22Rv1 (cell line): ENCODE measurements at regions not wholly inside any gene's neighbourhood (a gene's known extent, or its start where the extent isn't known, plus 50 kb on each side); places are given as distances from the start of the nearest gene placed in this dataset.

Experiments
- H3K27ac ChIP-seq: fragments of 450-650 bp; 2 replicates; pipeline ENCODE4 v1.5.1; 2017
- ZFX ChIP-seq: fragments of 450-650 bp; IDR thresholded peaks from 2 replicates; pipeline ENCODE4 v1.6.1; 2017; ENCODE audit warnings: antibody characterized with exemption, borderline replicate concordance
- TF ChIP-seq, protein P1 (sequence below): fragments of 450-650 bp; IDR thresholded peaks from 2 replicates; pipeline ENCODE4 v1.5.1; 2017; ENCODE audit warnings: mild to moderate bottlenecking

DNA sequence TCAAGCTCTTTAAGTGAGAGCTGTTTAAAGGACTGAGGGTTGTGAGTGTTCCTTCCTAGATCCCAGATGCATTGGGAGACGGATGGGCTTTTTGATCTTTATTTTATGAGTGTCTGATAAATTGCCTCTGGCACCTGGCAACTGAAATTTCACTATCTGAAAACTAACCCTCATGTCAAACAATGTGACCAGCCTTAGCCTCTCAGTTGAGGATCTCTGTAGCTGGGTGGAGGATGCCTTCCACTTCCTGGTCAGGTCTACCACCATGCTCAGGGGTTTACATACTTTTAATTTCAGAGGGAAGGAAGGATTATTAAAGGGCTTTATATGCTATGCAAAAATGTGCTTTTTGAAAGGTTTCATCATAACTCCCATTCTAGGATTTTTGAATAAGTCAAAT is 70.5 kb upstream of the NT5C1B start:
- no peak for TF ChIP-seq ZFX
- TF ChIP-seq, protein P1, sequence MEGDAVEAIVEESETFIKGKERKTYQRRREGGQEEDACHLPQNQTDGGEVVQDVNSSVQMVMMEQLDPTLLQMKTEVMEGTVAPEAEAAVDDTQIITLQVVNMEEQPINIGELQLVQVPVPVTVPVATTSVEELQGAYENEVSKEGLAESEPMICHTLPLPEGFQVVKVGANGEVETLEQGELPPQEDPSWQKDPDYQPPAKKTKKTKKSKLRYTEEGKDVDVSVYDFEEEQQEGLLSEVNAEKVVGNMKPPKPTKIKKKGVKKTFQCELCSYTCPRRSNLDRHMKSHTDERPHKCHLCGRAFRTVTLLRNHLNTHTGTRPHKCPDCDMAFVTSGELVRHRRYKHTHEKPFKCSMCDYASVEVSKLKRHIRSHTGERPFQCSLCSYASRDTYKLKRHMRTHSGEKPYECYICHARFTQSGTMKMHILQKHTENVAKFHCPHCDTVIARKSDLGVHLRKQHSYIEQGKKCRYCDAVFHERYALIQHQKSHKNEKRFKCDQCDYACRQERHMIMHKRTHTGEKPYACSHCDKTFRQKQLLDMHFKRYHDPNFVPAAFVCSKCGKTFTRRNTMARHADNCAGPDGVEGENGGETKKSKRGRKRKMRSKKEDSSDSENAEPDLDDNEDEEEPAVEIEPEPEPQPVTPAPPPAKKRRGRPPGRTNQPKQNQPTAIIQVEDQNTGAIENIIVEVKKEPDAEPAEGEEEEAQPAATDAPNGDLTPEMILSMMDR, result no peak
- no peak overlapping the region for H3K27ac ChIP-seq

DNA sequence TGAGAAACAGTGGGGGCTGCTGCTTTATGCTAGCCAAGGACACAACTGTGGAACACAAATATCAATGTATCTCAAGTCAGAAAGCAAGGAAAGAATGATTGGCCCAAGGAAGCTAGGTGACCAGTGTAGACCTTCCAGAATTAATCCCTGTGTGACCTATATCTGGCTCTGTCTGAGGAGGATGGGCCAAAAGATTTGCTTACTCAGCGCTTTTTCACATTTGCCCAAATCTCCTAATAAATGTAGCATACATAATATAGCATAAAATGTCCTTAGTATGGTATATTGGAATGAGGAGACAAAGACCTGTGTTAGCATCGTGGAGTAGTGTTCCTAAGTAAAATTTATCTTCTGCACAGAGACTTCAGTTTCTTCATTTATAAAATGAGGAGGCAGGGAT is 66.7 kb upstream of the NT5C1B start:
- H3K27ac ChIP-seq, result no peak overlapping the region
- TF ChIP-seq, protein P1, result no peak
- TF ChIP-seq ZFX, result no peak

GRCh38 chr2:18651842-18652774 is 62.7 kb upstream of the NT5C1B start:
- no peak overlapping the region for H3K27ac ChIP-seq
- no peak for TF ChIP-seq ZFX
- TF ChIP-seq, protein P1, result no peak

DNA sequence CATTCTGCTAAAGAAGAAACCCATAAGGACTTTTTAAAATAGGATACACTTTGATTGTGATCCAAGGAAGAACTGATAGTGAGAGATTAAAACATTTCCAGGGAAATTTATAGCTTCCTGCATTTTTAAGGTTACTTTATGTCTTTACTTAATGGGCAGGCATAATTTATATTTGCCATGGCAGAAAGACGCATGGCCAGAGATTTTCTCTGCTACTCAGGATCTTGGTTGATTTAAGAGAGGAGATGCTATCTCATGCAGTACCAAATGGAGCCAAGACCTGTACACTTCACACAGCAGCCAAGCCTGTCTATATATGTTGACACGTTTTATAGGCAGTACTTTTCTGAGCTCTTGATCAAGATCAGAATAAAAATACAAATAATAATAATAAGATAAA is 60.9 kb upstream of the NT5C1B start:
- TF ChIP-seq ZFX, result no peak
- TF ChIP-seq, protein P1, result no peak
- no peak overlapping the region for H3K27ac ChIP-seq

GRCh38 chr2:18649502-18650135 is 60.2 kb upstream of the NT5C1B start:
- no peak overlapping the region for H3K27ac ChIP-seq
- TF ChIP-seq, protein P1, result no peak
- TF ChIP-seq ZFX, result no peak

DNA sequence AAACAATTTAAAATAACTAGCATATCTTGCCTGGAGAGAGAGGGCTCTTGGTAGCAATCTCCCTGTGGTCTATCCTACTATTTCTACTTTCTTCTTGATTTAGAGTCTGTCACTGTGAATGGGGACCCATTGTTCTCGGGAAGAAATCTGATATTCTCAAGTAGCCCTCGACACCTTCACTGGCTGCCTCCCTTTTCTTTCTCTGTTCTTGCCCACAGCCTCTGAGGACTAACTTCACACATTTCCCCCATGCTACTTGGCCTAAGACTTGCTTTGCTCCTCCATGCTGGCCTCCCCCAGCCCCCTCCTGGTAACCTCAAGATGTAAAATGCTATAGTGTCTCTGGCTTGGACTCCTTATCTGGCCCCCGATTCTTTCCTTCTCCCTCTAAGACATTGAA is 58.8 kb upstream of the NT5C1B start:
- H3K27ac ChIP-seq, result no peak overlapping the region
- TF ChIP-seq ZFX, result no peak
- TF ChIP-seq, protein P1, result no peak

DNA sequence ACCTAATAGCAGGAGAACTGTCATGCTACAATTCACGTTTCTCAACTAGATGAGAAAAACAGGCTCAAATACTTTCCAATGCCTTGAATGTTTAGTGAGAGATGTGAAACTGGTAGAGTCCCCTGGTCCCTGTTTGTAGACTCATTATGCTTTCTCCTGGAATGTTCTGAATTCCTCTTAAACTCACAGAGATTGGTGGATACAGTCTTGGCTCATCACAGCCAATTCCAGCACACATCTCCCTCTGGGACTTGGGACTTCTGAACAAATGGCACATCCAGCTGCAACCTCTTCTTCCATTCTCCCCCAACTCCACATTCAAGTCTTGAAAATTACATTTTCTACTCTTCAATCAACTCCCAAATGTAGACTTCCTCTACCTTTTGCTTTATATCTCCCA is 58.4 kb upstream of the NT5C1B start:
- no peak overlapping the region for H3K27ac ChIP-seq
- TF ChIP-seq ZFX, result no peak
- TF ChIP-seq, protein P1, result no peak
